Gastroesophageal sphincter (tissue), 3 donors: ENCODE measurements at regions not wholly inside any gene's neighbourhood (a gene's known extent, or its start where the extent isn't known, plus 50 kb on each side); places are given as distances from the start of the nearest gene placed in this dataset.

Experiments used
- CTCF ChIP-seq, 4 experiments: fragments of 200-600 bp in 2 of 4; fragments of 450-650 bp in 2 of 4; sonication (generic) in 1 of 4; IDR thresholded peaks; one replicate each; pipeline ENCODE4 v1.5.1; 2017 to 2019; ENCODE audit warnings: antibody characterized with exemption in 4 of 4, mild to moderate bottlenecking in 2 of 4, moderate library complexity in 2 of 4
- EP300 ChIP-seq: sonication (generic); formaldehyde crosslinking; IDR thresholded peaks from one replicate; pipeline ENCODE4 v1.6.1; 2017; ENCODE audit warnings: antibody characterized with exemption, mild to moderate bottlenecking
- POLR2A ChIP-seq, 2 donors: fragments of 450-650 bp; IDR thresholded peaks; one replicate each; pipeline ENCODE4 v1.6.1; 2017; ENCODE audit warnings: antibody characterized with exemption in 2 of 2, mild to moderate bottlenecking in 2 of 2, moderate library complexity in 1 of 2

GRCh38 chr13:107387525-107387924, 819.6 kb upstream of the ARGLU1 start:
- TF ChIP-seq CTCF (IDR thresholded peaks at IDR 0.05) (no peak), POLR2A (IDR thresholded peaks at IDR 0.05) (no peak), EP300 (no peak)
